GM18858 (cell line): ENCODE measurements at regions not wholly inside any gene's neighbourhood (a gene's known extent, or its start where the extent isn't known, plus 50 kb on each side); places are given as distances from the start of the nearest gene placed in this dataset.

Source experiments
- ATAC-seq: cut with Tn5 transposase; IDR thresholded peaks from one replicate; pipeline ENCODE4 v1.9.1; 2021; ENCODE audit not compliant: unreplicated experiment

DNA sequence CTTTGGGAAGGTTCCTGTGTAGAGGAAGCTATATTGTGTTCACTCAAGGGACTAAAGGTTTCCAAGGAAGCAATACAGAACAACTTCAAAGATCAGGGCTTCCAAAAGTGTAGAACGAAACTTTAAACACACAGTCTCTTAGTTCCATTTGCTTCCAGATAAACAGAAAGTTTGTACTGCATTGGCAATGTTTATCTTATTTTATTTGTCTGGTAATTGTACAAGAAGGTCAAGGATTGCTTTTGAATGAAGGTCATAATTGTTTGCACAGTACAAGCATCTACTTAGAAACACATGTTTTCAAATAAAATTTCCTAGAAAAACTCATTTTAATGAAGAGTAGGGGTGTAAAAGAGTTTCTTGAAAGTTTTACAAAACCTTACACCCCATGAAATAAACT is 712.7 kb upstream of the SGCG start:
- no peak for ATAC-seq

DNA sequence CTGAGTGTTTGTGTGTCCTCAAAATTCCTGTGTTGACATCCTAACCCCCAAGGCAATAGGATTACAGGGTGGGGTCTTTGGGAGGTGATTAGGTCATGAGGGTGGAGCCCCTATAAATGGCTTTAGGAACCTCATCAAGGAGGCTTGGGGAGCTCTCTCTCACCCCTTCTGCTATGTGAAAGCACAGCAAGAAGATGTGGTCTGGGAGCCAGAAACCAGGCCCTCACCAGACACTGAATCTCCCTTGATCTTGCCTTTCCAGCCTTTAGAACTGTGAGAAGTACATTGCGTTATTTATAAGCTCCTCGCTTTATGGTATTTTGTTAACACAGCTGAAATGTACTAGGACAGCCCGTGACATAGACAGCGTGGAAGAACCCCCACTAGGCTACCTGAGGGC is 712.0 kb upstream of the SGCG start:
- no peak for ATAC-seq

GRCh38 chr13:22469452-22469851 is 711.3 kb upstream of the SGCG start:
- ATAC-seq = no peak

DNA sequence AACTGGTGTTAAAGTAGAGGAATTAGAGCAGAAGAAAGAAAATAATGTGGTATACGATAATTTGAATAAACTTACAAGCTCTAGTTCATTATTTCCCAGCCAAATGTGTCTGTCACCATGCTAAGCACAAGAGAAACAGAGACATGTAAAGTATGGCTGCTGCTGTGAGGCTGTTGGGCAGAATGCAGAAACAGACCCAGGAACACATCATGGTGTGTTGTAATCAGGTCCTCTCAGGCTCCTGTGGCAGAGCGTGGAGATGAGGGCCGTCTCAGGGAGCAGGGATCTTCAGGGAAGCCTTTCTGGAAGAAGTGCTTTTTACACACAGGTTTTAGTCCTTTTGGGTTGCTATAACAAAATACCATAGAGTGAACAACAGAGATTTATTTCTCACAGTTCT is 710.7 kb upstream of the SGCG start:
- no peak for ATAC-seq

DNA sequence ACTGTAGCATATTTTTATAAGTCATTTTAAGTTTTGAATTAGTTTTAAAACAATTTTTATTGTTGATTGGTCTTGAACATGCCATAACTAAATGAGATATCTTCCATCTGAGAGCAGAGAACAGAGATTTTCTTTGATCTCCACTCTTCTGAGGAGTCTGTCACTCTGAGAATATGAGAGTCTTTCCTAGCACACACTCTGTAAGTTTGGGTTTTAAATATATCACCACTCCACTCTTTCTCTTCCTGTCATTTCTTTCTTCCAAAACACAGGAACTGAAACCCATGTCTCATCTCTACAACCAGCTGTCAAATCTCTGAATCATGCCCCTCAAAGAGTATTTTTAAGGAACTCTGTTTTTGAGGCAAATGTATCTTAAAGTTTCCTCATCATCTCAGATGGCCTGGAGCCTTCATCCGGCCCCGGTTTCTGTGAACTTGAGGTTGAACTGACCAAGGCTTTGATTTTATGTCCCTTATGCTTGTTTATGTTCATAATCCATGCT is 698.2 kb upstream of the SGCG start:
- ATAC-seq = no peak

- no peak for ATAC-seq
These were observed 697.5 kb upstream of the SGCG start for GRCh38 chr13:22483276-22483675.

DNA sequence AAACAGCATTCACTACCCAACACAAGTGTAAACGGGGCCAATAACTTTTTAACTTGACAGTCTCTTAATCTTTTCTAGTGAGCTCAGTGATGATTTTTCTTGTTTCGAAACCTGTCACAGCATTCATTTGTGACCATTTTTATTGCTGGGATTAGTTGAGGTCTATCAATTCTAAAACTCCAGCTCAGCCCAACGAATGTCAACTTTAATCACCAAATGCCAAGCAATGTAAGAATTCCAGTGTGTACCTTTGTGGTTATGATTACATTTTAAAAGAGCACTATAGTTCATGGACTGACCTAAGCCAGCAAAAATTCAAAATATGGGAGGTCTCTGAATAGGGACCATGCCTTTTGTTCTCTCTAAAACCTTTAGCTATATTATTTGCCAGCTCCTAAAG is 694.3 kb upstream of the SGCG start:
- no peak for ATAC-seq

DNA sequence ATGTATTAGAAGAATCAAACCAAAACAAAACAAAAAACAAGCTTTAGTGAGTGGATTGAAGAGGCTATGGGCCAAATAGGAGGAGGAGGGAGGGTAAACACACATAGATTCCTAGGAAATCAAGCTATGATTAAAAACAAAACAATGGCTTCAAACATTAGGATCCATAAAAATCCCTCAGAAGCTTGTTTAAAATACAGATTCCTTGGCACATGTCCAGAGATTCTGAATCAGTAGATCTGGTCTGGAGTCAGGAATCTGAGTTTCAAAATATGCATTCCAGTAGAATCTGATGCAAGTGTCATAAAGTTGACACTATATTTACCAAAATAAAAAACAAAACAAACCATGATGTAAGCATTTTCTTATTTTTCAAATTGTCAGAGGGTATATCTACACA is 692.8 kb upstream of the SGCG start:
- no peak for ATAC-seq

DNA sequence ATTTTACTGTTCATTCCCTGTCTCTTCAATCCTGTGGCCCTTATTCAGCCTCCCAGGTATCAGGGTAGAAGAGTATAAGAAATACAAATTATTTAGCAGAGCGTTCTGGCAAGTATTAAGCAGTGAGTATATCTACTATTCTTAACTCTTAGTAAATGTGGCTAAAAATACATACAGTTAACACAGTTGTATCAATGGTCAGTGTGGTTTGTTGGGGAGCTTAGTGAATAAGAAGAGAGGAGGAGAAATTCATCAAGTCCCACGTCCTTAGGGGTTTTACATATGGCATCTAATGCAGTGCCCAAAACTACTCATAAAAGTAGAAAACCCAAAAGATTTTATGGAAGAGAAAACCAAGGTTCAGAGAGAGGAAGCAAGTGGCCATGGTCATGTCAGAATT is 691.0 kb upstream of the SGCG start:
- no peak for ATAC-seq

DNA sequence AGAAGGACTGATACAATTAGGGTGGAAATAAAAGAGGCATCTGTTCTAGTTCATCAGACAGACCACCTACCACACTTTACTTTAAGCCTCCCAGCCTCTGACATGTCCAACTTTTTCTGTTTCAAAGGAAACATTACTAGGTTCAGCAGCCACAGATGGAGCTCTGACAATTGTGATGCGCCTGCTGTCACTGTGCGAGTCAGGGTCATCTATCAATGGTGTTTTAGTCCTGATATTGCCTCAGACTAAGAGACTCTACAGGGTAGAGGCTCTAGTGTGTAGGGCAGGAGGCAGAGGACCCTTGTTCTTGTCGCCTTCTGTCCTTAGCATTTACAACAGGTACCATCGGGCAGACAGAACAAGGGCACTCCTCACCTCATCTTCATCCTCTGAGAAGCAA is 685.0 kb upstream of the SGCG start:
- no peak for ATAC-seq

- ATAC-seq = no peak
These were observed 683.8 kb upstream of the SGCG start for GRCh38 chr13:22496803-22497508.

DNA sequence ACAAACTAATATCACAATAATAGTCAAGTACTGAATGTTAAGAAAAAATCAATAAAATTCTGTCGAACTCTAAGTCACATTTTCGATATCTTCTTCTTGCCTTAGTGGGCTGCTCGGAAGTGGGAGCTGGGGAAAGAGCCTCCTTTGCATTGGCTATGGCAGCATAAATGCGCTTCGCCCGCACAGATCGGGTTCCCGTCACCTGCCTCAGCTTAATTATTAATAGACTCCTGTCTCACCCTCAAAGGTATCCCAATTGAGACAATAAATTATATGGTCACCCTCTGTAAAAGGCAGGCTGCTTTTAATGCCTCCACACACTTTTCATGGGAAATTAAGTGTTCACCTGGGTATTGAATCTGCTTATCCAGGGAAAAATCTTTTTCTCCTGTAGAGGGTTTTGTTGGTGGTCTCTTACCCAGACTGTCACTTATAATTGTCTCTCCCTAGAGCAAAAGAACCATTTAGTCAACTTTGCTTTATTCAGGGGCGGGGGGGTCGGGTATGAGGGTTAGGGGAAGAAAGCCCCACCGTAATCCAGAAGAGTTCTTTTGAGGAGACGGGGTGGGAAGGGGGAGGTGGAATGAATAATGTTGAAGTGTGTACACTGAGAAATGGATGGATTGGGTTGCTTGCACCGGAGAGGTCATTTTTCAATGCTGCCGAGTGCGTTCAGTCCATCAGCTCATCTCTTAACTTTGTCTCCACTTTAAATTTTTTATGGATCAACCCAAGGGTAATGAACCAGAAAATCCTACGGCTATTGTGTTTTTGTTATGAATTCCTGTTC is 682.6 kb upstream of the SGCG start:
- no peak for ATAC-seq

GRCh38 chr13:22499919-22500318 is 680.9 kb upstream of the SGCG start:
- no peak for ATAC-seq

GRCh38 chr13:22505489-22505888 is 675.3 kb upstream of the SGCG start:
- no peak for ATAC-seq

- ATAC-seq = no peak
These were observed 674.6 kb upstream of the SGCG start for GRCh38 chr13:22506096-22506691.

DNA sequence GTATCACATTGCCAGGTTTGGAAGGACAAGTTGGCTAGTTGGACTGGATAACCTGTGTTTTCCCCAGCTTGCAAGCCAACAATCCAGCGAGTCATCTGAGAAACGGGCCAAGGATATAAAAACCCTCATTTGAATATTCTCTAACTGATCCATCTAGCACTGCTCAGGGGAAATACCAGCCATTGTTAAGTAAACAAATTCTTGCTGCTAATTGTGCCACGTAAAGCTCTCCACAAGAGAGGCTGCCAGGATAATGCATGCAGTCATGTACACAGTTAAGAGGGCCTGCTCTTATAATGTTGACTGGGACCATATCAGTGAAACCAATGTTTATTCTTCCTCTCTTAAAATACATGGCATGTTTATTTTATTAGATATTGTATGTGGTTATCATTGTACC is 663.2 kb upstream of the SGCG start:
- ATAC-seq = no peak

GRCh38 chr13:22536851-22537250 is 643.9 kb upstream of the SGCG start:
- ATAC-seq = no peak

- ATAC-seq = no peak
These were observed 642.4 kb upstream of the SGCG start for GRCh38 chr13:22538400-22538799.

DNA sequence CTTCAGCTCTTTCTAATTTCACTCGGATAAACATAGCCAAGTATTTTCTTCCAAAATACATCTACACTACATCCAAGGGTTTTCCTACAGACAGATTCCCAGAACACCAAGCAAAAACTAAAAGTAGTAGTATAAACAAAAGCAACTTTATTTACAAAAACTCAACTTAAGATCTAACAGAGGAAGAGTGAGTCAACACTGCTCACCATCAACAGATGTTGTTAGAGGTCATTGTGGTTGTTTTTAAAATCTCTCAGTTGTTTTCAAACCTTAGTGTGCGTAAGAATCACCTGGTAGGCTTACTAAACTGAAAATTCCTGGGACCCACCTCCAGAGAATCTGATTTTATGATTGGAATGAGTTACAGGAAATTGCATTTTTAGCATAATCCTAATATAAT is 631.7 kb upstream of the SGCG start:
- ATAC-seq = no peak

DNA sequence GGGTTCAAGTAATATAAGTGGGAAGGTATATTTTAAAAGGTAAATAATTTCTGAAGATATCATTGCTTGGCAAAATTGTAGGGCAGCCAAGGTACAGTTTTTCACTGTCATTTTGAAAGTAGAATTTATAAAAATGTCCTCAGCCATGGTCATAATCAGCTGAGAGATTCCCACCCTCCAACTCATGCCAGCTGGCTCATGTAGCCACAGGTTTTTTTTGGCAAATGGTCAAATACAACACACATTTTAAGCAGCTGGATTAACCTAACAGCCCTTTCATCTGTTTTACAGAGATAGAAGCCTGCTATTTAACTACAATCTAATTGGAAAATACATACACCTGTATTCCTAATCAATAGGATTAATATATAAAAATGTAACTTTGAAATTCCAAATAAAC is 619.2 kb upstream of the SGCG start:
- ATAC-seq = no peak

- no peak for ATAC-seq
These were observed 618.7 kb upstream of the SGCG start for GRCh38 chr13:22562116-22562515.

GRCh38 chr13:22563272-22563671 is 617.5 kb upstream of the SGCG start:
- ATAC-seq = no peak
